ENCODE measurements at regions not wholly inside any gene's neighbourhood (a gene's known extent, or its start where the extent isn't known, plus 50 kb on each side); places are given as distances from the start of the nearest gene placed in this dataset.

DNA sequence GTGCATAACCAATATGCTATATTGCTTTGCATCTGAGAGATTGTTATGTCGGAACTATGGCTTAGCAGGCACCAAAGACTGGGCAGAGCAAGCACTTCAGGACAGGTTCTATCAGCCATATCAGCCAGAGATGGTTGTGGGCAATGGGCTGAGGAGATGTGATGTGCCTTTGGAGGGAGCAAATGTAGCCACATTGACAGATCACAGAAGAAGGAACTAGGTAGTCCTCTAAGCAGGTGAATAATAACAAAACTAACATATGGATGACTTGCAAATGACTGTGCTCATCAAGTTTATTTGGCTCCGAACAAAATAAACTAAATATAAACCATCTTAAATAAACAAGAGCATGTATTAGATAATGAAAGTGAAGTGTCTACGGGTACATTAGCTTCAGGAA is 291.7 kb downstream of the RMST start:
- Histone ChIP-seq H3K9ac (ENCODE audit: low read length) (no peak overlapping the region), H2AFZ (ENCODE audit: low read depth, low read length, severe bottlenecking) (no peak overlapping the region), H3K79me2 (ENCODE audit: insufficient read depth, low read length) (no peaks in the 10 kb centered on the region), H3K9me3 (ENCODE audit: insufficient read depth, low read length) (no peaks in the 10 kb centered on the region), H3K9me2 (replicated peaks; ENCODE audit: insufficient read depth, low read length) (no peaks in the 10 kb centered on the region), H4K20me1 (ENCODE audit: low read depth, low read length) (no peaks in the 10 kb centered on the region), H3K27ac (ENCODE audit: low read depth, low read length) (no peak overlapping the region), H3K36me3 (ENCODE audit: low read length) (no peaks in the 10 kb centered on the region), H3K4me2 (ENCODE audit: low read depth, low read length, poor library complexity, severe bottlenecking) (no peak overlapping the region), H3K27me3 (ENCODE audit: low read length) (no peaks in the 10 kb centered on the region), H3F3A (ENCODE audit: insufficient read depth) (no peaks in the 10 kb centered on the region), H3K4me3 (ENCODE audit: insufficient read depth, low read length, poor library complexity, severe bottlenecking) (no peak overlapping the region)
- TF ChIP-seq EZH2phosphoT487 (conservative IDR thresholded peaks at IDR 0.05; ENCODE audit: low read length) (no peak), CTCF (IDR thresholded peaks at IDR 0.05; ENCODE audit: insufficient read depth, low read length, poor library complexity, severe bottlenecking) (no peak)

GRCh38 chr12:97756066-97756666 is 293.6 kb downstream of the RMST start:
- Histone ChIP-seq H3K4me3 (ENCODE audit: insufficient read depth, low read length, poor library complexity, severe bottlenecking) (no peak overlapping the region), H3K9me3 (ENCODE audit: insufficient read depth, low read length) (no peaks in the 10 kb centered on the region), H3K9ac (ENCODE audit: low read length) (no peak overlapping the region), H2AFZ (ENCODE audit: low read depth, low read length, severe bottlenecking) (no peak overlapping the region), H3K9me2 (replicated peaks; ENCODE audit: insufficient read depth, low read length) (no peaks in the 10 kb centered on the region), H3F3A (ENCODE audit: insufficient read depth) (no peaks in the 10 kb centered on the region), H3K4me2 (ENCODE audit: low read depth, low read length, poor library complexity, severe bottlenecking) (no peak overlapping the region), H3K27me3 (ENCODE audit: low read length) (no peaks in the 10 kb centered on the region), H3K79me2 (ENCODE audit: insufficient read depth, low read length) (no peaks in the 10 kb centered on the region), H3K27ac (ENCODE audit: low read depth, low read length) (no peak overlapping the region), H3K36me3 (ENCODE audit: low read length) (no peaks in the 10 kb centered on the region), H4K20me1 (ENCODE audit: low read depth, low read length) (no peaks in the 10 kb centered on the region)
- TF ChIP-seq EZH2phosphoT487 (conservative IDR thresholded peaks at IDR 0.05; ENCODE audit: low read length) (no peak), CTCF (IDR thresholded peaks at IDR 0.05; ENCODE audit: insufficient read depth, low read length, poor library complexity, severe bottlenecking) (no peak)

DNA sequence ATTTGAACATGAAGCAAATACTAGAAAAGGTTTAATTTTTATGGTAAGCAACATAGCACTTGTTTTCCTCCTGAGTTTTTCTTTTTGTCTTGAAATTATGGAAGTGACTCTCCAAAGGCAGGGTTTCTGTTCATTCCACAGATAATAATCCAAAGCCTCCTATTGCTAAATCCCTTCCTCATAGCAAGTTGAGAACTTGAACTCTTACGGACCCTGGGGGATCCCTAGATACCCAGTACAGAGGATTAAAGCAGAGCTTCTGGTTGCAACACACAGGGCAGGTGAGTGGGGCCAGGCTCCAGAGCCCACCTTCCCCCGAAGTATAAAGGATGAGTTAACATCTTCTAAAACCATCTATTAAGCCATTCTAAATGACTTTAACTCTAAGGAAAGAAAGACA is 294.1 kb downstream of the RMST start:
- H3K27ac ChIP-seq (ENCODE audit: low read depth, low read length) = no peak overlapping the region
- no peaks in the 10 kb centered on the region for H3K9me3 ChIP-seq (ENCODE audit: insufficient read depth, low read length)
- H3F3A ChIP-seq (ENCODE audit: insufficient read depth) = no peaks in the 10 kb centered on the region
- TF ChIP-seq CTCF (IDR thresholded peaks at IDR 0.05; ENCODE audit: insufficient read depth, low read length, poor library complexity, severe bottlenecking) (no peak), EZH2phosphoT487 (conservative IDR thresholded peaks at IDR 0.05; ENCODE audit: low read length) (no peak)
- no peak overlapping the region for H3K4me2 ChIP-seq (ENCODE audit: low read depth, low read length, poor library complexity, severe bottlenecking)
- no peaks in the 10 kb centered on the region for H4K20me1 ChIP-seq (ENCODE audit: low read depth, low read length)
- H3K27me3 ChIP-seq (ENCODE audit: low read length) = no peaks in the 10 kb centered on the region
- no peaks in the 10 kb centered on the region for H3K9me2 ChIP-seq (replicated peaks; ENCODE audit: insufficient read depth, low read length)
- H3K9ac ChIP-seq (ENCODE audit: low read length) = no peak overlapping the region
- no peaks in the 10 kb centered on the region for H3K36me3 ChIP-seq (ENCODE audit: low read length)
- H2AFZ ChIP-seq (ENCODE audit: low read depth, low read length, severe bottlenecking) = no peak overlapping the region
- no peak overlapping the region for H3K4me3 ChIP-seq (ENCODE audit: insufficient read depth, low read length, poor library complexity, severe bottlenecking)
- H3K79me2 ChIP-seq (ENCODE audit: insufficient read depth, low read length) = no peaks in the 10 kb centered on the region
